MCF 10A (cell line): ENCODE measurements at regions not wholly inside any gene's neighbourhood (a gene's known extent, or its start where the extent isn't known, plus 50 kb on each side); places are given as distances from the start of the nearest gene placed in this dataset.

Experiments
- BruUV-seq: library from RNA; stranded (reverse); fragments of 400-500 nt; replicated peaks from 2 replicates; lab custom pipeline; 2021; lab: Mats Ljungman, UMichigan
- CTCF ChIA-PET: fragments of 300-600 bp; sonication (Branson Sonifier 250); formaldehyde crosslinking; extraction: SDS; loops from one replicate; lab custom pipeline; 2021; ENCODE audit warnings: antibody characterized with exemption, inconsistent platforms; lab: Yijun Ruan, JAX
- POLR2A ChIA-PET: fragments of 300-600, 350-650 bp; sonication (Branson Sonifier 250); formaldehyde crosslinking; extraction: SDS; loops from one replicate; lab custom pipeline; 2020; ENCODE audit warnings: antibody characterized with exemption, inconsistent platforms; lab: Yijun Ruan, JAX
- DNase-seq: peaks from one replicate; pipeline ENCODE4 v3.0.0-alpha.2; 2018; ENCODE audit not compliant: unreplicated experiment
- H3K27ac Mint-ChIP-seq: one replicate; pipeline ENCODE4 v1.8.0; 2022; ENCODE audit warnings: mild to moderate bottlenecking, low read depth, mixed read lengths; ENCODE audit not compliant: unreplicated experiment
- H3K27me3 Mint-ChIP-seq: one replicate; pipeline ENCODE4 v1.8.0; 2022; ENCODE audit warnings: mixed read lengths; ENCODE audit not compliant: insufficient read depth, unreplicated experiment
- H3K36me3 Mint-ChIP-seq: one replicate; pipeline ENCODE4 v1.8.0; 2022; ENCODE audit warnings: mild to moderate bottlenecking, moderate library complexity, mixed read lengths; ENCODE audit not compliant: insufficient read depth, unreplicated experiment
- H3K4me1 Mint-ChIP-seq: one replicate; pipeline ENCODE4 v1.8.0; 2022; ENCODE audit warnings: mixed read lengths; ENCODE audit not compliant: insufficient read depth, unreplicated experiment
- H3K4me3 Mint-ChIP-seq: one replicate; pipeline ENCODE4 v1.8.0; 2022; ENCODE audit warnings: mild to moderate bottlenecking, moderate library complexity, mixed read lengths; ENCODE audit not compliant: unreplicated experiment
- H3K9me3 Mint-ChIP-seq: one replicate; pipeline ENCODE4 v1.8.0; 2022; ENCODE audit warnings: mixed read lengths; ENCODE audit not compliant: unreplicated experiment
- intact Hi-C: fragments of 100-400 bp; cut with micrococcal nuclease; formaldehyde crosslinking; loops from 2 replicates; pipeline ENCODE4 v1.14.1; 2022
- TF ChIP-seq, protein P1 (sequence below): fragments of 200-600 bp; IDR thresholded peaks from one replicate; pipeline ENCODE4 v1.8.0; 2022; ENCODE audit warnings: antibody characterized with exemption, mild to moderate bottlenecking; ENCODE audit not compliant: unreplicated experiment

DNA sequence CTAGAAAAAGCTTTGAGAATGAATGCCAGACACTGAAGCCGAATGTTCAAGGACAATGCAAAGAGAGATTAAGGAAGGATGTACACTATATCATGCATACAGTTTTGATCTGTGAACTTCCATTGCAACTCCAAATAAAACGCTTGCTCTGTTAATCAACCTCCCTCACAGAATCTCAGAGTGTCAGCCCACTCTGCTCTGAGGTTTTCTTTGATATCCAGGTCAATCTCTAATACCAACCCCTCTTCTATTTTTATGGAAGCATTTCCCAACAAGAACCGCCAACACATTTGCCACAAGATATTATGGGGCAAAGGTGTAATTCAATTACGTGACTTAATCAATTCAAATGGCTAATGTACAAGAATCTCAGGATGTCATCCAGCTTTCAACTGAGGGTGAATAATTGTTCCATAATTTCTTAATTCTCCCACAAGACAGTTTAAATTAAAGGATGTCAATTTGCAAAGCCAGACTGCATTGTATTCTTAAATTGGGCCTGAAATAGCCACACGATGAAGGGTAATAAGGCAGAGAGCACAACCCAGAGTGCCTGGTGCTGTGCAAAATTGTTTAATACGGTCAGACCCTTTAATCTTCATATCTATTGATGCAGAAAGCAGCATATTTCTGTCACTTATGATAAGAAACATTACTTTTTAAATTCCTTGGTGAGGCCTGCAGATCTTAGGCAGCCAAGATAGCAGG lies 459.2 kb upstream of the DAB1 start:
- H3K36me3 Mint-ChIP-seq, result no peaks in the 10 kb centered on the region
- H3K9me3 Mint-ChIP-seq, result no peaks in the 10 kb centered on the region
- no peak overlapping the region for H3K27ac Mint-ChIP-seq
- H3K27me3 Mint-ChIP-seq, result no peaks in the 10 kb centered on the region
- BruUV-seq, result no TSS peak
- CTCF ChIA-PET, result no interaction called here
- intact Hi-C loops, result no loop called here
- no peak overlapping the region for H3K4me3 Mint-ChIP-seq
- TF ChIP-seq, protein P1, sequence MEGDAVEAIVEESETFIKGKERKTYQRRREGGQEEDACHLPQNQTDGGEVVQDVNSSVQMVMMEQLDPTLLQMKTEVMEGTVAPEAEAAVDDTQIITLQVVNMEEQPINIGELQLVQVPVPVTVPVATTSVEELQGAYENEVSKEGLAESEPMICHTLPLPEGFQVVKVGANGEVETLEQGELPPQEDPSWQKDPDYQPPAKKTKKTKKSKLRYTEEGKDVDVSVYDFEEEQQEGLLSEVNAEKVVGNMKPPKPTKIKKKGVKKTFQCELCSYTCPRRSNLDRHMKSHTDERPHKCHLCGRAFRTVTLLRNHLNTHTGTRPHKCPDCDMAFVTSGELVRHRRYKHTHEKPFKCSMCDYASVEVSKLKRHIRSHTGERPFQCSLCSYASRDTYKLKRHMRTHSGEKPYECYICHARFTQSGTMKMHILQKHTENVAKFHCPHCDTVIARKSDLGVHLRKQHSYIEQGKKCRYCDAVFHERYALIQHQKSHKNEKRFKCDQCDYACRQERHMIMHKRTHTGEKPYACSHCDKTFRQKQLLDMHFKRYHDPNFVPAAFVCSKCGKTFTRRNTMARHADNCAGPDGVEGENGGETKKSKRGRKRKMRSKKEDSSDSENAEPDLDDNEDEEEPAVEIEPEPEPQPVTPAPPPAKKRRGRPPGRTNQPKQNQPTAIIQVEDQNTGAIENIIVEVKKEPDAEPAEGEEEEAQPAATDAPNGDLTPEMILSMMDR, result no peak
- no peaks in the 10 kb centered on the region for H3K4me1 Mint-ChIP-seq
- no peak for DNase-seq
- POLR2A ChIA-PET, result no interaction called here

- intact Hi-C loops, result no loop called here
- H3K27ac Mint-ChIP-seq, result no peak overlapping the region
- no peaks in the 10 kb centered on the region for H3K36me3 Mint-ChIP-seq
- no peaks in the 10 kb centered on the region for H3K9me3 Mint-ChIP-seq
- CTCF ChIA-PET, result no interaction called here
- H3K4me1 Mint-ChIP-seq, result peaks cover 4% of the 10 kb centered on the region
- TF ChIP-seq, protein P1, result no peak
- POLR2A ChIA-PET, result no interaction called here
- no TSS peak for BruUV-seq
- no peaks in the 10 kb centered on the region for H3K27me3 Mint-ChIP-seq
- H3K4me3 Mint-ChIP-seq, result no peak overlapping the region
- DNase-seq, result no peak
These were observed 458.2 kb upstream of the DAB1 start for GRCh38 chr1:57882072-57882471.

- Mint-ChIP-seq H3K27ac (no peak overlapping the region), H3K4me1 (peaks cover 5% of the 10 kb centered on the region), H3K9me3 (no peaks in the 10 kb centered on the region), H3K4me3 (no peak overlapping the region), H3K27me3 (no peaks in the 10 kb centered on the region), H3K36me3 (no peaks in the 10 kb centered on the region)
- CTCF ChIA-PET, result no interaction called here
- no peak for DNase-seq
- TF ChIP-seq, protein P1, result no peak
- POLR2A ChIA-PET, result no interaction called here
- intact Hi-C loops, result no loop called here
- BruUV-seq, result no TSS peak
These were observed 457.8 kb upstream of the DAB1 start for GRCh38 chr1:57881639-57882038.

DNA sequence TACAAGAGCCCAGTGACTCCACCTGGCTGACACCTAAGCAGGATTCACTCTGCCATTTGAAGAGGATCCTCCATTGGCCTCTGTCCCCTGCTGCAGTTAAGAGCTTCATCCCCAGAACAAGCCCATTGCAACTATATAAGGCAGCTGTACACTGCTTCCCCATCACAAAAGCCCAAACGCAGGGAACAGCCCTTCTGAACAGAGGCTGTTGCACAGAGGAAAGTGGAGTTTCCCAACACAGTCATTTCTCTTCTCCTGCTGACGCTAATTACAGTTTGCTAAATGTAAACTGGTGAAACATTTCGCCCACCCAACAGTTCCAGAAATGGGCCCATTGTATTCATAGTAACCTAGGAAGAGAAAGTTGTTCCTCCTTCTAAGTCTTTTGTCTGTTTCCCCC lies 455.8 kb upstream of the DAB1 start:
- ChIA-PET CTCF (interaction anchor here (0.6 kb wide), 1 partner anchor 277 kb away, joined by 3 read pairs; no protein-coding TSS in a partner anchor), POLR2A (no interaction called here)
- Mint-ChIP-seq H3K27ac (no peak overlapping the region), H3K9me3 (no peaks in the 10 kb centered on the region), H3K27me3 (no peaks in the 10 kb centered on the region), H3K36me3 (no peaks in the 10 kb centered on the region), H3K4me1 (peaks cover 5% of the 10 kb centered on the region), H3K4me3 (no peak overlapping the region)
- BruUV-seq, result no TSS peak
- TF ChIP-seq, protein P1, result no peak
- no peak for DNase-seq
- intact Hi-C loops, result no loop called here
